ENCODE measurements at regions not wholly inside any gene's neighbourhood (a gene's known extent, or its start where the extent isn't known, plus 50 kb on each side); places are given as distances from the start of the nearest gene placed in this dataset.

DNA sequence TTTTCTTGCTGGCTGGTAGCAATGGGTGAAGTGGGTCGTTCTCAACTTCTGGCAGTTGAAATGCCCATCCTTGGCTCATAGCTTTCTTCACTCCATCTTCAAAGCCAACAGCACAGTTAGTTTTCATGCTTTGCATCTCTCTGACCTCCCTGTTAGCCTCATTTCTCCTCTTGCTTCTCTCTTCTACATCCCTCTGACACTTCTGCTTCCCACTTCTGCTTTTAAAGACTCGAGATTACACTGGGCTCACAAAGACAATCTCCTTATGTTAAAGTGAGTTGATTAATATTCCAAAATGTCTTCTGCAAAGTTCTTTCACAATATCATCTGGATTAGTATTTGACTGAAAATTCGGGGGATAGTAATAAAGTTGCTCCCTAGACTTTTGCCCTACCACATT lies 684.8 kb upstream of the CCNG1 start:
- Mint-ChIP-seq H3K27ac (no peak overlapping the region), H3K9me3 (peaks cover 13% of the 10 kb centered on the region; the same call in 2 of the 3 replicates), H3K36me3 (ENCODE audit: low read depth) (no peaks in the 10 kb centered on the region), H3K4me3 (no peak overlapping the region), H3K27me3 (ENCODE audit: insufficient read depth, low read depth, poor library complexity) (no peaks in the 10 kb centered on the region), H3K4me1 (no peaks in the 10 kb centered on the region)
- no peak overlapping the region for H3K4me2 ChIP-seq
- H3K36me3 ChIP-seq (ENCODE audit: insufficient read depth): no peaks in the 10 kb centered on the region
- ATAC-seq: no peak
- no peaks in the 10 kb centered on the region for H3K4me1 ChIP-seq (ENCODE audit: insufficient read depth)
- no peak overlapping the region for H3K27ac ChIP-seq (ENCODE audit: low read depth)
- H3K4me3 ChIP-seq: no peak overlapping the region
- H3K9me2 ChIP-seq (ENCODE audit: insufficient read depth): no peaks in the 10 kb centered on the region
- H3K79me2 ChIP-seq (replicated peaks; ENCODE audit: insufficient read depth): no peaks in the 10 kb centered on the region
- TF ChIP-seq STAT1 (IDR thresholded peaks at IDR 0.05; ENCODE audit: unreplicated experiment) (no peak), EZH2 (IDR thresholded peaks at IDR 0.05; ENCODE audit: low read depth, unreplicated experiment) (no peak), EZH2phosphoT487 (IDR thresholded peaks at IDR 0.05; ENCODE audit: unreplicated experiment) (no peak), NANOG (IDR thresholded peaks at IDR 0.05; ENCODE audit: borderline replicate concordance) (no peak), ZNF114 (CRISPR knock-in tag; IDR thresholded peaks at IDR 0.05) (no peak), JUNB (IDR thresholded peaks at IDR 0.05; ENCODE audit: unreplicated experiment) (no peak), CREB1 (CRISPR knock-in tag; IDR thresholded peaks at IDR 0.05; ENCODE audit: low read depth) (no peak), ZNF462 (CRISPR knock-in tag; IDR thresholded peaks at IDR 0.05) (no peak), POLR2AphosphoS5 (IDR thresholded peaks at IDR 0.05; ENCODE audit: low read depth) (no peak), ZNF331 (CRISPR knock-in tag; IDR thresholded peaks at IDR 0.05; ENCODE audit: low read depth) (no peak)
- TF ChIP-seq, protein P1, sequence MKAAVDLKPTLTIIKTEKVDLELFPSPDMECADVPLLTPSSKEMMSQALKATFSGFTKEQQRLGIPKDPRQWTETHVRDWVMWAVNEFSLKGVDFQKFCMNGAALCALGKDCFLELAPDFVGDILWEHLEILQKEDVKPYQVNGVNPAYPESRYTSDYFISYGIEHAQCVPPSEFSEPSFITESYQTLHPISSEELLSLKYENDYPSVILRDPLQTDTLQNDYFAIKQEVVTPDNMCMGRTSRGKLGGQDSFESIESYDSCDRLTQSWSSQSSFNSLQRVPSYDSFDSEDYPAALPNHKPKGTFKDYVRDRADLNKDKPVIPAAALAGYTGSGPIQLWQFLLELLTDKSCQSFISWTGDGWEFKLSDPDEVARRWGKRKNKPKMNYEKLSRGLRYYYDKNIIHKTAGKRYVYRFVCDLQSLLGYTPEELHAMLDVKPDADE (IDR thresholded peaks at IDR 0.05): no peak
- TF ChIP-seq, protein P2, sequence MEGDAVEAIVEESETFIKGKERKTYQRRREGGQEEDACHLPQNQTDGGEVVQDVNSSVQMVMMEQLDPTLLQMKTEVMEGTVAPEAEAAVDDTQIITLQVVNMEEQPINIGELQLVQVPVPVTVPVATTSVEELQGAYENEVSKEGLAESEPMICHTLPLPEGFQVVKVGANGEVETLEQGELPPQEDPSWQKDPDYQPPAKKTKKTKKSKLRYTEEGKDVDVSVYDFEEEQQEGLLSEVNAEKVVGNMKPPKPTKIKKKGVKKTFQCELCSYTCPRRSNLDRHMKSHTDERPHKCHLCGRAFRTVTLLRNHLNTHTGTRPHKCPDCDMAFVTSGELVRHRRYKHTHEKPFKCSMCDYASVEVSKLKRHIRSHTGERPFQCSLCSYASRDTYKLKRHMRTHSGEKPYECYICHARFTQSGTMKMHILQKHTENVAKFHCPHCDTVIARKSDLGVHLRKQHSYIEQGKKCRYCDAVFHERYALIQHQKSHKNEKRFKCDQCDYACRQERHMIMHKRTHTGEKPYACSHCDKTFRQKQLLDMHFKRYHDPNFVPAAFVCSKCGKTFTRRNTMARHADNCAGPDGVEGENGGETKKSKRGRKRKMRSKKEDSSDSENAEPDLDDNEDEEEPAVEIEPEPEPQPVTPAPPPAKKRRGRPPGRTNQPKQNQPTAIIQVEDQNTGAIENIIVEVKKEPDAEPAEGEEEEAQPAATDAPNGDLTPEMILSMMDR (conservative IDR thresholded peaks at IDR 0.05; ENCODE audit: low read depth in 2 of 2): no peak
- DNase-seq (ENCODE audit: low spot score): no peak
- H3K27me3 ChIP-seq (ENCODE audit: insufficient read depth): no peaks in the 10 kb centered on the region
- no peaks in the 10 kb centered on the region for H3F3A ChIP-seq (replicated peaks; ENCODE audit: low read depth)
- H4K20me1 ChIP-seq (replicated peaks; ENCODE audit: insufficient read depth): no peaks in the 10 kb centered on the region
- no peak overlapping the region for H2AFZ ChIP-seq

Data from GM23338 (cell line).